GM21737 (cell line): ENCODE measurements at regions not wholly inside any gene's neighbourhood (a gene's known extent, or its start where the extent isn't known, plus 50 kb on each side); places are given as distances from the start of the nearest gene placed in this dataset.

Experiments
- ATAC-seq: cut with Tn5 transposase; IDR thresholded peaks from one replicate; pipeline ENCODE4 v1.9.1; 2021; ENCODE audit warnings: mild to moderate bottlenecking, moderate library complexity; ENCODE audit not compliant: unreplicated experiment

DNA sequence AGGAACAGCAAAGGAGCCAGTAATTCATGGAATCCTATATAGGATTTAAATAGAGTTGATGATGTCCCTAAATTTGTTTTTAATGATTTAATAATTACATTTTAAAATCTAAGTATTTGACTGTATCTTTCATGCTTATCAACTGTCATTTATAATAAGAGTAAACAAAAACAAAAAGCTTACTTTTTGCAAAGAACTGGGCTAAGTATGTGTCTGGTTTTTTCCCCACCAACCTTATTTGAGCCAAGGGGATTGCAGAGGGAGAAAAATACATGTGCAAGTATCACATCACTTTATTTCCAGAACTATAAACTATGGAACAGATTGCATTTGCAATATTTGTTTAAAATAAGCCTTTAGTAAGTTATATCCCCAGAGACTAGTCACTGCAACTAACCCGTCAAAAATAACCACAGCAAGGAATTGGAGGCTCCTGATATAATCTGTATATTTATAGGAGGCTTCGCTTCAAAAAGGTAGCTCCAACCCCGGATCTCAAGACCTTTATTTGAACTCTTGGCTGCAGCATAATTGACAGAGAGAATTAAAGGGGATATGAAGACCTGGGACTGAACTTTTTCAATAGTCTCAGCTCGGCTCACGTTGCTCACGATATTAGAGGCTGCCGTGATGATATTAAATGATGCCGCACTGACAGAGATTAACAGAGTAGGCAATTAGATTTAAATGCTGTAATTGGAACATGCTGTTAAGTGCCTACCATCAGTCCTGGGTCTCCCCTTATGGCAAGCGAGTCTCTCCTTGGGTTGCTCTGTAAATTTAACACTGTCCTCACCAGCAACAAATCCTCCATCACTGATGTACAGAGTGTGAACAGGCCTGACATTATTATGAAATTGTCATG lies 329.1 kb upstream of the NFIA start:
- ATAC-seq, result no peak

DNA sequence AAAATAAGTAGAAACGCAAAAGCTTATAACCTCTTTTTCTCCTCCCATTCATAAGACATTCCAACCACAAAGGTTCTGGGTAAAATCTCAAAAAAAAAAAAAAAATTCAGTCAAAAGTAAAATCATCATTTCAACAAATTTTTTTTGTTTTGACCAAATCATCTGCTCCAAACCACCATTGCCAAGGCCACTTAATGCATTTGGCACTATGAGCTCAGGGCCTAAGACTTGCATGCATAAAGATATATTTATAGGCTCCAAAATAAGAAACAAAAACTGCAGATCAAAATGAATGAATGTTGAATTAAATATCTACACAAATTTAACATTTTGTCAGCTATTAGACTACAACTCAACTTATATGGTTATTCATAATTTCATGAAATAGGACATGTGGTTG lies 331.1 kb upstream of the NFIA start:
- ATAC-seq, result no peak

DNA sequence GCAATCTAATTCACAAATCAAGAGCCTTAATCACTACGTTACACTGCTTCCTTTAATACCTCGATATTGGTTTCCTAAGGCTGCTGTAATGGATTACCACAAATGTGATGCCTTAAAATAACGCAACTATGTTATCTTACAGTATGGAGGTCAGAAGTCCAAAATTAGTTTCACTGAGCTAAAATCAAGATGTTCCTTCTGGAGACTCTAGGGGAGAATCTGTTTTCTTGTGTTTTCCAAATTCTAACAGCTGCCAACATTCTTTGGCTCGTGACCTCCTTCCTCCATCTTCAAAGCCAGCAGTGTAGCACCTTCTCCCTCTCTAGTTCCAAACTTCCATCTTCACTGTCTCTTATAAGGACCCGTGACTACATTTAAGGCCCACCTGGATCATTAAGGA lies 335.0 kb upstream of the NFIA start:
- ATAC-seq, result no peak

GRCh38 chr1:60746278-60746791 lies 336.0 kb upstream of the NFIA start:
- no peak for ATAC-seq

GRCh38 chr1:60745484-60745883 lies 336.9 kb upstream of the NFIA start:
- ATAC-seq, result no peak

GRCh38 chr1:60742339-60742738 lies 340.0 kb upstream of the NFIA start:
- no peak for ATAC-seq

- ATAC-seq, result no peak
Observed at GRCh38 chr1:60740154-60740553, 342.2 kb upstream of the NFIA start.

DNA sequence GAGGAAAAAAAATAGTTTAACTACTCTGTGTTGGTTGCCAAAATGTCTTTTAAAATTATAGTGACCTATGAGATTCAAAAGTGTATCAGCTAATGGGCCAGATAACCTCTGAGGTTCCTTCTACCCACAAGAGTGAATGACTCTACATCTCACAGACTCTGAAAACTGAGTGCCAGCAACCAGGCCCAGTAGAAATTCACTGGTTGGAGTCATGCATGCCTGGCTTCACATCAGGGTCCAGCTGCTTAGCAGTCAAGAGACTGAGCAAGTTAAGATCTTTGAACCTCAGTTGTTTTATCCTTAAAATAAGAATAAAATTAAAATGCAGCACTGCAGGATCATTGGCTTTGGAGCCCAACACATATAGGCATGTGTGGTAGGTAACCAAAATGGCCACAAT lies 342.6 kb upstream of the NFIA start:
- no peak for ATAC-seq

GRCh38 chr1:60732977-60733401 lies 349.4 kb upstream of the NFIA start:
- ATAC-seq, result no peak

- ATAC-seq, result no peak
Observed at GRCh38 chr1:60731321-60731720, 351.0 kb upstream of the NFIA start.

GRCh38 chr1:60727552-60727951 lies 354.8 kb upstream of the NFIA start:
- no peak for ATAC-seq

- ATAC-seq, result no peak
Observed at GRCh38 chr1:60716472-60716871, 365.9 kb upstream of the NFIA start.

DNA sequence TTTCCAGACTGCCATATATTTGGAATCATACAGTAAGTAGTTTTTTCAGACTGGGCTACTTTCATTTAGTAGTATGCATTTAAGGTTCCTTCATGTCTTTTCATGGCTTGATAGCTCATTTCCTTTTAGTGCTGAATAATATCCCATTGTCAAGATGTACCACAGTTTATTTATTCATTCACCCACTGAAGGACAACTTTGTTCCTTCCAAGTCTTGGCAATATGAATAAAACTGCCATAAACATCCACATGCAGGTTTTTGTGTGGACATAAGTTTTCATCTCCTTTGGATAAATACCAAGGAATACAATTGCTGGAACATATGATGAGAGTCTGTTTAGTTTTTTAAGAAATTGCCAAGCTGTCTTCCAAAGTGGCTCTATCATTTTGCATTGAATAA lies 366.4 kb upstream of the NFIA start:
- ATAC-seq, result no peak

DNA sequence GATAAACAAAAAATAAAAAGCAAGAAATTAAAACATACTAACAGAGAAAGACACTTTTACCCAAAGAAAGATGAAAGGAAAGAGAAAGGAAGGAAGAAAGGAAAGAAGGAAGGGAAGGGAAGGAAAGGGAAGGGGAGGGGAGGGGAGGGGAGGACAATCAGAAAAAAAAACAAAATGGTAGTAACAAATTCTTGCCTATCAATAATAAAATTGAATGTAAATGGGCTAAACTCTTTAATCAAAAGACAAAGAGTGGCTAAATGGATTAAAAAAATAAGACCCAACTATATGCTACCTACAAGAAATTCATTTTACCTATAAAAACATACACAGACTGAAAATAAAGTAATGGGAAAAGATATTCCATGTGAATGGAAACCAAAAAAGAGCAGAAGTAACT lies 372.9 kb upstream of the NFIA start:
- ATAC-seq, result no peak

DNA sequence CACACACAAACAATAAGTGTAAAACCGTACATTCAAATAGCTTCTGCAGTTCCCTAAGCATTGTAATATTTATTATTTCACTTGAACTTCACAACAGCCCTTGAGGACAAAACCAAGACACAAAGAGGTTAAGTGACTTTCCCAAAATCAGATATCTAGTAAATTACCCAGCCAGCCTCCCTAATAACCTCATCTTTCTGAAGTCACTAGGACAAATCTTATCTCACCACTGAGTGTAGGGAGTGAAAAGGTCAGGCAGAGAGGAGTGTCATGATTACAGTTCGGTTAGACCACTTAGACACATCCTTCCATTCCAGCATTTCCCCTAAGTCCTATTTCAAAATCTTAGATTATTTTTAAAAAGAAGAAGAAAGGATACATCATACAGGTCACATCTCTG lies 377.3 kb upstream of the NFIA start:
- no peak for ATAC-seq

DNA sequence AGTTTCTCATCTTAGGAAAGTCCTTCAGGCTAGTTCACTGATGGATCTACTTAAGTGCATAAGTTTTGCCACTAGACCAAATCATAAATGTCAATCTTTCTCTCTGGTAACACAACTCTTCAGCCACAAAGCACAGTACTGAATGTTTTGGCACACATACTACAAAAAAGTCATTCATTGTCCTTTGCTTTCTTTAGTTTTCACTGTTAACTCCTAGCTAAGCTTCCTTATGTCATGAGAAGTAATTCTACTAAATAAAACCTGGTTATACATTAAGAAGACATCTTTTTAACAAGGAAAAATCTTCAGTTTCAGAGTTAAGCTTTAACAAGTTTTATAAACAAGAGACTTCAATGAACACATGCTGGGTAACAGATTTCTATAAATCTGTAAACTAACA lies 379.2 kb upstream of the NFIA start:
- no peak for ATAC-seq

DNA sequence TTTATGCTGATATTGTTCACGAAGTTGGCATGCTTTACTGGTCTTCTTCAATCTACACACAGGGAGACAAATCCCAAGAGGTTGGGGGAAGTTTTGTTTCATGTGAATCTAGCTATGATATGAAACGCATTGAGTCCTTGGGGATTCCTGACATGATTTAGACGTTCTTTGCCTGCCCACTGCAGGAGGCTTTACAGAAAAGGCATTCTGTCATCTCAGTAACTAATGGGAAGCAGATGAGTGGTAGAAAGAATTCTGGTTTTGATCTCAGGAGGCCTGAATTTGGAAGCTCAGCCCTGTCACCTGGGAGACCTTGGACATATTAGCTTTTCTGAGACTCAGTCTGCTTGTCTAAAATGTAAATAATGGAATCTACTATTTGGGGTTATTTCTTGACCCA lies 383.0 kb upstream of the NFIA start:
- ATAC-seq, result no peak

DNA sequence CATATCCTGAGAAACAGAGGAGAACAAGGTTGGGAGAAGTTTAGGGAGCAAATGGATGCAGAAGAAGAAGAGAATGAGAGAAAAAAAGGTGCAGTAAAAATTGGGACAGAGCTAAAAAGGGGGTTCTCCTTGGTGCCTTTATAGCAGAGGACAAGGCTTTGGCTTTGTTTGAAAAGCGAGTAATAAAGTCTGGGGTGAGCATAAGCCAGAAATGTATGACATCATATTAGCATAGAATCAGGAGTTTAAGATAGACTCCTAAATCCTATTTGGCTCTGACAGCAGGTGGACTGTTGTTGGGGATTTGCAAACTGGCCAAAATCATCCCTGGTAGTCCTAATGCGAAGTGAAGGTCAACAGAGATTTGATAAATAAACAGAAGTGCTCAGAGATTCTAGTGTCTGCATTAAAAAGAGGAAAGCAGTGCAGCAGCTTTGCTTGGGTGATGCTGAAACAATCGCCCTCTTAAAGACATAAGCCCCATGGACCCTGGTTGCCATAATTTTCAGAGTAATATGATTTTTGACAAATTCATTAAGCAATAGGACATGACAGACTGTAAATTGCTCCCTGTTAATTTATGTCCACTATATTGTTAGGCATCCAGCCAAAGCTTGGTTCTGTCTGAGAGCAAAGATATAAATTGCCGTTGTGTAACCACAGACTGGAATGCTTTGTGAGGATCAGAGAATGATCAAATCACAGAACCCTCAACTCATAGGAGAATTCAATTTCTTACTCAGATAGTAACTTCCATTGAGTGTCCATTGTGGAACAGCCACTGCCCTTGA lies 385.0 kb upstream of the NFIA start:
- no peak for ATAC-seq

- no peak for ATAC-seq
Observed at GRCh38 chr1:60696512-60696911, 385.8 kb upstream of the NFIA start.

GRCh38 chr1:60695716-60696171 lies 386.6 kb upstream of the NFIA start:
- ATAC-seq, result no peak

GRCh38 chr1:60694980-60695379 lies 387.4 kb upstream of the NFIA start:
- no peak for ATAC-seq

DNA sequence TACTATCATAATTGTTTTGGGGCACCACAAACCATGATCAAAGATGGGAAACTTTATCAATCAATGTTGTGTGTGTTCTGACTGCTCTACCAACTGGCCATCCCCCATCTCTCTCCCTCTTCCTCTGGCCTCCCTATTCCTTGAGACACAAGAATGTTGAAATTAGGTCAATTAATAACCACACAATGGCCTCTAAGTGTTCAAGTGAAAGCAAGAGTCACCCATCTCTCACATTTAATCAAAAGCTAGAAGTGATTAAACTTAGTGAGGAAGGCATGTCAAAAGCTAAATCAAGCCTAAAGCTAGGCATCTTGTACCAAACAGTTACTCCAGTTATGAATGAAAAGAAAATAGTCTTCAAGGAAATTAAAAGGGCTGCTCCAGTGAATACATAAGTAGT lies 390.3 kb upstream of the NFIA start:
- no peak for ATAC-seq
